ENCODE measurements at regions not wholly inside any gene's neighbourhood (a gene's known extent, or its start where the extent isn't known, plus 50 kb on each side); places are given as distances from the start of the nearest gene placed in this dataset.

DNA sequence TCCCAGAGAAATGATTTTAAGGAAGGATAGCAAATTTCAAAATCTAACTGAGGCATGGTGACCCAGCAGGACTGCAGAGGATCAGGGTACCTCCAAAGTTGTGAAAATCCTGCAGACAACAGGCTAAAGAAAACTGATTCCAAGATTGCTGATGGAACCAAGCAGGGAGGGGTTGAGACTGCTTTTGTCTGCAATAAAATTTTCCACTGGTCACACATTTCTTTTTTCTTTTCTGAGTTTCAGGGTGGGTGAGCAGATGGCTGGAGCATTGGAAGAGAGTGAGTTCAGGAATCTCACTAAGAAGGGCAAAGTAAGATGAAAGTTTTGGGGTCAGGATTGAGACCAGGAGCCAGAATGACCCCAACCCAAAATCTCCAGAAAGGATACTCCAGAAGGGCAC is 321.0 kb downstream of the TNS1 start:
- H3K27ac Mint-ChIP-seq (ENCODE audit: low read depth), result no peak overlapping the region
- H3K4me1 Mint-ChIP-seq, result no peaks in the 10 kb centered on the region
- ATAC-seq (replicated peaks; ENCODE audit: extremely low read depth, poor library complexity, severe bottlenecking), result no peak
- peaks cover 6% of the 10 kb centered on the region for H3K9me3 Mint-ChIP-seq
- no peak for DNase-seq (ENCODE audit: low spot score in 2 of 2)
- H3K36me3 Mint-ChIP-seq (ENCODE audit: insufficient read depth), result no peaks in the 10 kb centered on the region
- H3K27me3 Mint-ChIP-seq, result peaks cover 8% of the 10 kb centered on the region
- H3K4me3 Mint-ChIP-seq, result no peak overlapping the region

DNA sequence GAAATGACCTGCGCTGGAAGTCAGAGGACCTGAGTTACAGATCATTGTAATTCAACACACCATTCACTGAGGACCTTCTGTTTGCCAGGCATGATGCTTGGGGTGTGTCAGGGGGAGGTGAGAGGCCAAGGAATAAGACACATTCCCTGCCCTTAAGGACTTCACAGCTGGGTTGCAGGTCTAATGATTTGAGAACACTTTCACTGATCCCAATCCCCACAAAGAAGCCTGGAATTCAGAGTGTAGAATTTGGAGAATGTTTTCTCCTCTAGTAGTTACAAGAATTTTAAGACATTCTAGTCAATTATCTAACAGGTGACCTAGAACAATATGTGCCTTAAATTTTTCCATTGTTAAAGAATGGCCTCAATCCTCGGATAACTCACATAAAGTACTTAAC is 322.4 kb downstream of the TNS1 start:
- Mint-ChIP-seq H3K36me3 (ENCODE audit: insufficient read depth) (no peaks in the 10 kb centered on the region), H3K27ac (ENCODE audit: low read depth) (no peak overlapping the region), H3K4me1 (no peaks in the 10 kb centered on the region), H3K27me3 (peaks cover 8% of the 10 kb centered on the region), H3K9me3 (peaks cover 6% of the 10 kb centered on the region), H3K4me3 (no peak overlapping the region)
- no peak for ATAC-seq (replicated peaks; ENCODE audit: extremely low read depth, poor library complexity, severe bottlenecking)
- DNase-seq (ENCODE audit: low spot score in 2 of 2), result no peak

DNA sequence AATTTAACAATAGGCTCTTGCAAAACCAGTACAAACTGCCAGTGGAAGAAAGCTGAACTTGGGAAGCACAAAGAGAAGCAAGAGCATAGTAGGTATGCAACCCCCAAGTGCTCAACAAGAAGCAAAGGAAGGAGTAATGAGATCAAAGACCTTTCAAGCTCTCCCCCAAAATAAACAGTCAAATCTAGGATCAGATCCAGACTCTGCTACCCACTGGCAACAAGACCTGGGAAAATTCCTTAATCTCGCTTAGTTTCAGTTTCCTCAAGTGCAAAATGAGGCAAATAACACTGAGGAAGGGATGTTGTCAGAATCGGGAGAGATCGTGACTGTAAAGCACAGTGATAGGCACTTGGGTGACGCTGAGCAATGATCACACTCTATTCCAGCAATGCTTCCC is 329.2 kb downstream of the TNS1 start:
- H3K9me3 Mint-ChIP-seq, result peaks cover 6% of the 10 kb centered on the region
- H3K27ac Mint-ChIP-seq (ENCODE audit: low read depth), result no peak overlapping the region
- H3K27me3 Mint-ChIP-seq, result no peaks in the 10 kb centered on the region
- no peak overlapping the region for H3K4me3 Mint-ChIP-seq
- no peak for ATAC-seq (replicated peaks; ENCODE audit: extremely low read depth, poor library complexity, severe bottlenecking)
- no peaks in the 10 kb centered on the region for H3K4me1 Mint-ChIP-seq
- no peaks in the 10 kb centered on the region for H3K36me3 Mint-ChIP-seq (ENCODE audit: insufficient read depth)
- DNase-seq (ENCODE audit: low spot score in 2 of 2), result no peak

DNA sequence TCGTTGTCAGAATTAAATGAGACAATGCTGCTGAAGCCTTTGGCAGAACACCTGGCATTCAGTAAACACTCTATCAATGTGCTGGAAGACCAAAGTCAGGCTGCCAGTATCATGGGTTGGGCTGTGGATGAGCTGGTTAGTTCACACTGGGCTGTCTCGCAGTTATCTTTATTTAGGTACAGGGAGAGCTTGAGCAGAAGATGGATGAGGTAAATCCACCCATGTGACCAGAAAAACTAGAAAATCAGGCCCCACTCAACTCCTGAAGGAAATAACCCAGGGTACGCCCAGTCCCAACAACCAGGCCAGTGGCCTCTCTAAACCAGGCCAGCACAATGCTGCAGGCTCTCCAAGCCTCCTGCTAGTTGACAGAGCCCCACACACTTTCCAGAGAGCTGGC is 330.3 kb downstream of the TNS1 start:
- H3K9me3 Mint-ChIP-seq, result peaks cover 3% of the 10 kb centered on the region
- H3K4me1 Mint-ChIP-seq, result no peaks in the 10 kb centered on the region
- ATAC-seq (replicated peaks; ENCODE audit: extremely low read depth, poor library complexity, severe bottlenecking), result no peak
- H3K27me3 Mint-ChIP-seq, result no peaks in the 10 kb centered on the region
- no peak overlapping the region for H3K27ac Mint-ChIP-seq (ENCODE audit: low read depth)
- no peak for DNase-seq (ENCODE audit: low spot score in 2 of 2)
- H3K4me3 Mint-ChIP-seq, result no peak overlapping the region
- H3K36me3 Mint-ChIP-seq (ENCODE audit: insufficient read depth), result no peaks in the 10 kb centered on the region

DNA sequence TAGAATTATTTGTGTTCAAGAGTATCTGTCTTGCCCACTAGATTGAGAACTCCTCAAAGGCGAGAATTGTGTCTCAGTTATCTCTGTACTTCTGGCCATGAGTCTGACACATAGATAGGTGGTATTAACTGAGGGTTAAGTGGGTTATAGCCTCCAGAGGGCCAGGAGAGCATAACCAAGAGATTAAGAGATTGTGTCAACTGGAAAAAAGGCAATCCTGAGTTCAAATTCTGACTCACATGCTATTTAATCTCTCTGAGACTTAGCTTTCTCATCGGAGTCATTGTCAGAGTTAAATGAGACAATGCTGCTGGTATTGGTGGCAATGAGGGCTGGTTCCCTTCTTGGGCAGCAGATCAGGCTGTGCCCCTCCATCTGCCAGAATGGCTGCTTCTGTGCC is 330.9 kb downstream of the TNS1 start:
- H3K4me3 Mint-ChIP-seq, result no peak overlapping the region
- ATAC-seq (replicated peaks; ENCODE audit: extremely low read depth, poor library complexity, severe bottlenecking), result no peak
- DNase-seq (ENCODE audit: low spot score in 2 of 2), result no peak
- H3K27me3 Mint-ChIP-seq, result no peaks in the 10 kb centered on the region
- H3K27ac Mint-ChIP-seq (ENCODE audit: low read depth), result no peak overlapping the region
- no peaks in the 10 kb centered on the region for H3K9me3 Mint-ChIP-seq
- H3K36me3 Mint-ChIP-seq (ENCODE audit: insufficient read depth), result no peaks in the 10 kb centered on the region
- H3K4me1 Mint-ChIP-seq, result no peaks in the 10 kb centered on the region

DNA sequence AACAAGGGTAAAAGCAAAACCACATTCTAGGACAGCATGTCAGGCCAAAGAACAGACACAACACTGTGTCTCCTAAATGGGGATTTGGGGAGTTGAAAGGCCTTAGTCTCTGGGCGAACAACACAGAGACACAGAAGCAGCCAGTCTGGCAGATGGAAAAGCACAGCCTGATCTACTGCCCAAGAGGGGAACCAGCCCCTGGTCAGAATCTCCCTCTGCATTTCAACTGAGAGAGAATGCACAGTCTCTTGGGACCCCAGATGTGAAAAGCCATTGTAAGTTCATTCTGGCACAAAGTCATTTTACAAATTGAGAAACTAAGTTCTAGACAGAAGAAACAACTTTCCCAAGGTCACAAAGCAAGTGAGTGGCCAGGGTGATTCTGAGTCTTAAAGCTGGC is 331.7 kb downstream of the TNS1 start:
- Mint-ChIP-seq H3K27ac (ENCODE audit: low read depth) (no peak overlapping the region), H3K27me3 (no peaks in the 10 kb centered on the region), H3K36me3 (ENCODE audit: insufficient read depth) (no peaks in the 10 kb centered on the region)

DNA sequence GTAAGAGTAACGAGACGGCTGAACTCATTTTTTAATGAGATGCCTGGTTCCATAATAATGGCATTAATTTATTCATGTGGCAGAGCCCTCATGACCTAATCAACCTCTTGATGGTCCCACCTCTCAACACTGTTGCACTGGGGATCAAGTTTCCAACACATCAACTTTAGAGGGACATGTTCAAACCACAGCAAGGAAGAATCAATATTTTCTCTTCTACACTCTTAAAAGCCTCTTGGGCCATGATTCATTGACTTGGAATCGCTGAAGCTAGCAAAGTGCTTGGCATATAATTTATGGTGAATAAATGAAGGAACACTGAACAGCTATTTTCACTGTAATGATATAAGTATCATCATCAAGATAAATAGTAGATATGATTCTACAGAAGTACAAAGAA is 333.0 kb downstream of the TNS1 start:
- H3K27me3 Mint-ChIP-seq, result peaks cover 3% of the 10 kb centered on the region
- no peak overlapping the region for H3K4me3 Mint-ChIP-seq
- ATAC-seq (replicated peaks; ENCODE audit: extremely low read depth, poor library complexity, severe bottlenecking) (no peak), DNase-seq (ENCODE audit: low spot score in 2 of 2) (no peak)
- no peak overlapping the region for H3K27ac Mint-ChIP-seq (ENCODE audit: low read depth)
- H3K9me3 Mint-ChIP-seq, result no peaks in the 10 kb centered on the region
- no peaks in the 10 kb centered on the region for H3K36me3 Mint-ChIP-seq (ENCODE audit: insufficient read depth)
- no peaks in the 10 kb centered on the region for H3K4me1 Mint-ChIP-seq

More for the DNA sequence above, 331.7 kb downstream of the TNS1 start:
- no peak for DNase-seq (ENCODE audit: low spot score in 2 of 2)
- Mint-ChIP-seq H3K4me1 (no peaks in the 10 kb centered on the region), H3K4me3 (no peak overlapping the region), H3K9me3 (no peaks in the 10 kb centered on the region)
- no peak for ATAC-seq (replicated peaks; ENCODE audit: extremely low read depth, poor library complexity, severe bottlenecking)

DNA sequence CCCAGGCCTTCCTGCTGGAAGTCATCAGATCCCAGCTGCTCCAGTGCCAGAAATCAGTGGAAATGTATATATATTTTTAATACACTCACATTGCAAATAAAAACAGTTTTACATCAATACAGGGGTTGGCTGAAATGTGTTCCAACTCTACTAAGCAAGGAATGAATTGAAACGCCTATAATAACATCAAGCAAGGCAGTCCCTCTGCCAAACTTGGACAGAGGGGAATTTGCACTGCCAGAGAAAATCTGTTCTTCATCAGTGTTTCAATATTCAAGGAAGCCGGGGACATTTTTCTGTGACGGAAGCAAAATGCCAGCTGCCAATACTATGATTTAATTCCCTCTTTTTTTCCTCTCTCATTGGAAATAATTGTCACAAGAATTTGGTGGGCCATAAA is 335.3 kb downstream of the TNS1 start:
- Mint-ChIP-seq H3K36me3 (ENCODE audit: insufficient read depth) (no peaks in the 10 kb centered on the region), H3K27me3 (peaks cover 10% of the 10 kb centered on the region)

DNA sequence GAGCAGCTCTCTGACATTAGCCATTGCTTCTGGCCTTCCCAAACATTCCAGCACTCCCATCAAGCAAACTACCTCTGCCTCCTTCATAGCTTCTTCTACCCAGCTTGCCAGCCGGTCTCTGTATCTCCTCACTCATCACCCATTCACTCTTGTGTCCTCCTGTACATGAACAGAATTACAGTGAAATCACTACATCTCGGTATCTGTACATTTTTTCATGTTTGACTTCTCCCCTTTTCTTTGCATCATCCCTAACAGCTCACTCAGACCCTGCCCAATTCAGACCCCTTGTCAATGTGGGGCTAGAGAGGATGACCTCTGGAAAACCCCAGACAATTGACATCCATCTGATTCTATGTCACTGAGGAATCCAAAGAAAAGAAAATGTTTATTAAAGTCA is 335.8 kb downstream of the TNS1 start:
- no peaks in the 10 kb centered on the region for H3K9me3 Mint-ChIP-seq
- DNase-seq (ENCODE audit: low spot score in 2 of 2) (no peak), ATAC-seq (replicated peaks; ENCODE audit: extremely low read depth, poor library complexity, severe bottlenecking) (no peak)
- H3K4me3 Mint-ChIP-seq, result no peak overlapping the region
- H3K4me1 Mint-ChIP-seq, result no peaks in the 10 kb centered on the region
- peaks cover 10% of the 10 kb centered on the region for H3K27me3 Mint-ChIP-seq
- no peaks in the 10 kb centered on the region for H3K36me3 Mint-ChIP-seq (ENCODE audit: insufficient read depth)
- H3K27ac Mint-ChIP-seq (ENCODE audit: low read depth), result no peak overlapping the region

More for the DNA sequence above, 335.3 kb downstream of the TNS1 start:
- H3K4me1 Mint-ChIP-seq, result no peaks in the 10 kb centered on the region
- H3K4me3 Mint-ChIP-seq, result no peak overlapping the region
- ATAC-seq (replicated peaks; ENCODE audit: extremely low read depth, poor library complexity, severe bottlenecking) (no peak), DNase-seq (ENCODE audit: low spot score in 2 of 2) (no peak)
- H3K9me3 Mint-ChIP-seq, result no peaks in the 10 kb centered on the region
- no peak overlapping the region for H3K27ac Mint-ChIP-seq (ENCODE audit: low read depth)

DNA sequence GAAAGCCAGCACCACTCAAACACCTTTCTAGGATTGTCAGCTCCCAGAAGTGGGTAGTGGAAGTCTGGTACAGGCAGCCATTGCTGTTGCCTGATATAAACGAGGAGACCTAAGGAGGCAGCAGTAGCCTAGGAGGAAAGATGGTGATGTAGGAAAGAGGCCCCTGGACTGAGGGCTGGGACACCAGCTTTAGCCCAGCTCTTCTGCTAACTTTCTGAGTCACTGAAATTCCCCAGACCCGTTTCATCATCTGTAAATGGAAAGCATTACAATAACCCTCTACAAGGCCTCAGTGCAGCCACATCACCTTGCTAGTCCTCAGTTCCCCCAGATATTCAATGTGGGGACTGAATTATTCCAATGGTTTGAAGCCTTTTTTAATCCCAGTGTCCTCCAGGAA is 336.5 kb downstream of the TNS1 start:
- H3K4me1 Mint-ChIP-seq, result no peaks in the 10 kb centered on the region
- no peaks in the 10 kb centered on the region for H3K9me3 Mint-ChIP-seq
- H3K27ac Mint-ChIP-seq (ENCODE audit: low read depth), result no peak overlapping the region
- H3K36me3 Mint-ChIP-seq (ENCODE audit: insufficient read depth), result no peaks in the 10 kb centered on the region
- ATAC-seq (replicated peaks; ENCODE audit: extremely low read depth, poor library complexity, severe bottlenecking), result no peak
- no peak overlapping the region for H3K4me3 Mint-ChIP-seq
- no peak for DNase-seq (ENCODE audit: low spot score in 2 of 2)
- peaks cover 10% of the 10 kb centered on the region for H3K27me3 Mint-ChIP-seq

DNA sequence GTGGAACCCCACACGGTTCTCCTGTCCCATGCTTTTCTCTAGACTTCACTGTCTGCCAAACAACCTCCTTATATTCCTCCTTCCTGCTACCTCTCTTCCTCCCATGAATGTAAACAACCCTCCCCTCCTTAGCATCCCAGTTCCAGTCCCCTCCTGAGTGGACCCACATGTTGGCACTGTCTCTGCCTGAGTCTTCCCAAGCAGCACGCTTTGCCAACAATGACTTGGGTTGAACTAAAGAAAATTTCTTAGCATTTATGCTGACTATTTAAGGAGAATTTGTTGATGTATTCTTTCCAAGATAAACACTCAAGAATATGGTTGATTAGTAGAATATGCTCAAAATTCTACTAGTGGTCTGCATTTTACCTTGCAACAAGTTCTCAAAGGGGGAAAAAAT is 338.0 kb downstream of the TNS1 start:
- Mint-ChIP-seq H3K4me3 (no peak overlapping the region), H3K36me3 (ENCODE audit: insufficient read depth) (no peaks in the 10 kb centered on the region), H3K4me1 (no peaks in the 10 kb centered on the region), H3K27me3 (peaks cover 10% of the 10 kb centered on the region), H3K27ac (ENCODE audit: low read depth) (no peak overlapping the region), H3K9me3 (no peaks in the 10 kb centered on the region)
- no peak for ATAC-seq (replicated peaks; ENCODE audit: extremely low read depth, poor library complexity, severe bottlenecking)
- DNase-seq (ENCODE audit: low spot score in 2 of 2), result no peak

DNA sequence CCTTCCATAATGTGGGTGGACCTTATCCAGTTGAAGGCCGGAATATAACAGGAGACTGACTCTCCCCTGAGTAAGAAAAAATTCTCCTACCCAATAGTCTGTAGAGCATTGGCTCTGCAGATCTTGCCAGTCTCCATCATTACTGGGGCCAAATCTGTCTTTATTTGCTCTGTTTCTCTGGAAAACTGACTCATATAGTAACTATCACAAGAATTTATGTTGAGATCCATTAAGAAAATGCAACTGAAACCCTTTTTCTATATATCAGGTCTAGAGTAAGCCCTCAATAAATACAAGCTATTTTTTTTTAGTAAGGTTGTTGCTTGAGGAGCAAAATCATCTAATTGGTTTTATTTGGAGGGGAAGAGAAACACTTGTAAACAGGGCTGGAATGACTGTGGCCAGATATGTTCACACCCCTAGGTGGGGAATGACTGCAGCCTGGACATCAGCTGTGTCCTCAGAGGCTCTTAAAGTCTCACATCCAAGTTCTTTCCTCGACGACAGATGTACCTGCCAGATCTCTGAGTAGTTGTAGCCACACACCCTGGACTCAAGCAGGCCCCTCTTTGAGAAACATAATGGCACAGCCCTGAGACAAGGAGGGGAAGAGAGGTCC is 339.7 kb downstream of the TNS1 start:
- no peaks in the 10 kb centered on the region for H3K9me3 Mint-ChIP-seq
- H3K4me1 Mint-ChIP-seq, result no peaks in the 10 kb centered on the region
- DNase-seq (ENCODE audit: low spot score in 2 of 2) (no peak), ATAC-seq (replicated peaks; ENCODE audit: extremely low read depth, poor library complexity, severe bottlenecking) (no peak)
- H3K4me3 Mint-ChIP-seq, result no peak overlapping the region
- no peaks in the 10 kb centered on the region for H3K36me3 Mint-ChIP-seq (ENCODE audit: insufficient read depth)
- no peak overlapping the region for H3K27ac Mint-ChIP-seq (ENCODE audit: low read depth)
- H3K27me3 Mint-ChIP-seq, result peaks cover 10% of the 10 kb centered on the region

DNA sequence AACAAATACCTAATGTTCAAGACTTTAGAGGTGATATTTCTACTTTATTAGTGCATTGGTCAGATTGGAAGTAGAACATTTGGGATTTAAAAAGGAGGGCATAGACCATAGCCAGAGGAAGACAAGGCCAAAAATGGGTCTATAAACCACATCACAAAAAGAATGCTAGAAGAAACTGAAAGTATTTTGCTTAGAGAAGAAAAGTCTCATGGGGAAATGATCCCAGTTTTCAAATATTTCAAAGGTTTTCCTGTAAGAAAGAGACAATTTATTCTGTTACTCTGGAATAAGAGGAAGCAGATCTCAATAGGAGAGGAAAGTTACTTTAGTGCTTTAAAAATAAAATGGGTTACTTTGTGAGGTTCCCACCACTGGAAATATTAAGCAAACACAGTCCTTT is 341.4 kb downstream of the TNS1 start:
- Mint-ChIP-seq H3K27ac (ENCODE audit: low read depth) (no peak overlapping the region), H3K4me1 (no peaks in the 10 kb centered on the region), H3K36me3 (ENCODE audit: insufficient read depth) (no peaks in the 10 kb centered on the region), H3K27me3 (peaks cover 15% of the 10 kb centered on the region), H3K4me3 (no peak overlapping the region), H3K9me3 (no peaks in the 10 kb centered on the region)
- ATAC-seq (replicated peaks; ENCODE audit: extremely low read depth, poor library complexity, severe bottlenecking) (no peak), DNase-seq (ENCODE audit: low spot score in 2 of 2) (no peak)

DNA sequence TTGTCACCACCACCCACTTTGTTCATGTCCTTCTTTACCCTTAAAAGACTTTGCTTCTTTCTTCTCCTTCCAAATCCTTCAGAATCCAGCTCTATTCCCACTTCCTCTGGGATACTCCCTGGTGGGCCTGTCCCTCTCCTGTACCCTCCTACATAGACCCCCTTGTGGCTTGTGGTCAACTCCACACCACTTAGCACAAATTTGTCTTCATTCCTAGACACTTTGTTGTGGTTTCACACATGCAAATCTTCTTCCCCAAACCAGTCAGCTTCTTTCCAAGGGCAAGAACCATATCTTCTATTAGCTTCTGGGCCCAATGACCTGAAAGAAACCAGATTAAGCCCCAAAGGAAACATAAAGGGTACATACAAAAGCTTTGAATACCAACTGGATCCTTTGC is 342.4 kb downstream of the TNS1 start:
- no peak overlapping the region for H3K4me3 Mint-ChIP-seq
- DNase-seq (ENCODE audit: low spot score in 2 of 2) (no peak), ATAC-seq (replicated peaks; ENCODE audit: extremely low read depth, poor library complexity, severe bottlenecking) (no peak)
- H3K27ac Mint-ChIP-seq (ENCODE audit: low read depth), result no peak overlapping the region
- no peaks in the 10 kb centered on the region for H3K4me1 Mint-ChIP-seq
- peaks cover 2% of the 10 kb centered on the region for H3K36me3 Mint-ChIP-seq (ENCODE audit: insufficient read depth)
- H3K27me3 Mint-ChIP-seq, result peaks cover 15% of the 10 kb centered on the region
- H3K9me3 Mint-ChIP-seq, result no peaks in the 10 kb centered on the region
